HPDE6-E6E7 (cell line): ENCODE measurements at regions not wholly inside any gene's neighbourhood (a gene's known extent, or its start where the extent isn't known, plus 50 kb on each side); places are given as distances from the start of the nearest gene placed in this dataset.

Source experiments
- DNase-seq: peaks from one replicate; pipeline ENCODE4 v3.0.0; 2011; ENCODE audit warnings: missing footprints; ENCODE audit errors: extremely low spot score

- DNase-seq: no peak
Measured at GRCh38 chr5:112655513-112655912, 82.2 kb upstream of the APC start.

DNA sequence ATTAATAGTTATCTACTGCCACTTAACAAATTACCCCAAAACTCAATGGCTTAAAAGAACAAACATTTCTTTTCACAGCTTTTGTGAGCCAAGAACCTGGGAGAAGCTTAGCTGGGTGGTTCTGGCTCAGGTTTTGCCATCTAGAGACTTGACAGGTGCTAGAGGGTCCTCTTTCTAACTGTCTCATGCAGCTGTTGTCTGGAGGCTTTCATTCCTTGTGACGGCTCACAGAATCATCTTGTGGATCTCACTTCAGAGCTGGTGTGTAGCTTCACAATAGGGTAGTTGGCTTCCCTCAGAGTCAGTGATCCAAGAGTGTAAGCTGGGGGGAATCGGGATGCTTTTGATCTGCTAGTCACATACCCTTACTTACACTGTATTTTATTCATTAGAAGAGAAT, 81.2 kb upstream of the APC start:
- no peak for DNase-seq

DNA sequence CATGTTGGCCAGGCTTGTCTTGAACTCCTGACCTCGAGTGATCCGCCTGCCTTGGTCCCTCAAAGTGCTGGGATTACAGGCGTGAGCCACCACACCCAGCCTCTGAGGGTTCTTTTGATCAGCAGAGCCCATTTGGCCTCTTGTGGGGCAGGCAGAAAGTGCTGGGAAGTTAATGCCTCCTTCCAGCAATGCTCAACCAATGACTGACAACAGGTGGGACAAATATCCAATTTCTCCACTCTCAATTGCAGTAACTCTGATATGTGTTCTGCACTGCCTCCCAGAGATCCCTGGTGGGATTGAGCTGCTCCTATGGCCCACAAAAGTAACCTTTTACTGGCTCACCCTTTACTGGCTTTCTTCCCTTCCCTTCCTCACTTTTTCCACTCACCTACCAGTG, 79.9 kb upstream of the APC start:
- DNase-seq: no peak

GRCh38 chr5:112660359-112660758, 77.3 kb upstream of the APC start:
- no peak for DNase-seq

DNA sequence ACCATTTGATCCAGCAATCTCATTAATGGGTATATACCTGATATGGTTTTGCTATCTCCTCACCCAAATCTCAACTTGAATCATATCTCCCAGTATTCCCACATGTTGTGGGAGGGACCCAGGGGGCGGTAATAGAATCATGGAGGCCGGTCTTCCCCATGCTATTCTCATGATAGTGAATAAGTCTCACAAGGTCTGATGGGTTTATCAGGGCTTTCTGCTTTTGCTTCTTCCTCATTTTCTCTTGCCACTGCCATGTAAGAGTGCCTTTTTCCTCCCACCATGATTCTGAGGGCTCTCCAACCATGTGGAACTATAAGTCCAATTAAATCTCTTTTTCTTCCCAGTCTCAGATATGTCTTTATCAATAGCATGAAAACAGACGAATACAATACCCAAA, 74.5 kb upstream of the APC start:
- no peak for DNase-seq

- DNase-seq: no peak
Measured at GRCh38 chr5:112668016-112668415, 69.7 kb upstream of the APC start.

GRCh38 chr5:112668911-112669310, 68.8 kb upstream of the APC start:
- no peak for DNase-seq

- no peak for DNase-seq
Measured at GRCh38 chr5:112669328-112669963, 68.2 kb upstream of the APC start.

DNA sequence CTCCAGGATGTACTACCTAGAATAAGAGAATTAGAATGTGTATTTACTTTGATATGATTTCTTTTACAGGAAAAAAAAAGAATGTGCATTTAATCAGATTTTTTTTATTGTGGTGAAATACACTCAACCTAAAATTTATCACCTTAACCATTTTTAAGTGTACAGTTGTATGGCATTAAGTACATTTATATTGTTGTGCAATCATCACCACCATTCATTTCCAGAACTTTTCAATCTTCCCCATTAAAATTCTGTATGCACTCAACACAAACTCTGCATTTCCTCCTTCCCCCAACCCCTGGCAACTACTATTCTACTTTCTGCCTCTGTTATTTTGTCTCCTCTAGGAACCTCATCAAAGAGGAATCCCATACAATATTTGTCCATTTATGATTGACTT, 66.0 kb upstream of the APC start:
- no peak for DNase-seq

DNA sequence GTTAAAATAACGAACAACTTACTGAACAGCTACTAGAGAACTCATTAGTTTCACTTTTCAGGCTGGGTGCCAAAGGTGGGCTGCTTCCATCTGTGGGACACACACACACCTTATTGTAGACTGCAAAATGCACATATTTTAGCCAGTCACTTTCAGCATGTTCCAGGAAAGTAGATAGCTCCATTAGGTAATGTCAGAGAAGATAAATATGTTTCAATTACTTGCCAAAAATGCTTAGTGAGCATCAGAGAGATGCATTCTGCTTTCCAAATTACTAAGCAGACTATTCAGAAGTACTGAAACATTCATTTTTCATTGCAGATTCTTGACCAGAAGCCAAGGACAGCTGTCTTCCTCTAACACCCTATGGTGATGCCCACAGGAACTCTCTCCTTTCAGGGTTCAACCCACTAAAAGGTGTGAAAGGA, 56.2 kb upstream of the APC start:
- DNase-seq: no peak

GRCh38 chr5:112682621-112683061, 55.0 kb upstream of the APC start:
- no peak for DNase-seq

DNA sequence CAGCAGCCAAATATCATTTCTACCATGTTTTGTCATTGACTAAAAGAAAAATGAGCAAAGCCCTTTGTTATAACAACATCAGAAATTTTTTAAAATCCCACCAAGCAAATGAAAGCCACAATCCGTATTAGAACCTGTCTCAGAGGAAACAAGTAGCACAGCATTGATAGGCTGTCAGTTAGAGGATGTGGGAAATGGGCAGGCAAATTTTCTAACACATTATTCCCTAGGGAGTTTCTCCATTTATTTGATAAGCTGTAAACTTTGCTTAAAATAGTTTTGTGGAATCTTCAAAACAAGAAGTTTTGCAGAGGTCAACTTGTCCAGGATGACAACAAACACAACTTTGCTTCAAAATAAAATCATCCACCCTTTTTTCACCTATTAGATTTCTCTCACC, 53.6 kb upstream of the APC start:
- DNase-seq: no peak

DNA sequence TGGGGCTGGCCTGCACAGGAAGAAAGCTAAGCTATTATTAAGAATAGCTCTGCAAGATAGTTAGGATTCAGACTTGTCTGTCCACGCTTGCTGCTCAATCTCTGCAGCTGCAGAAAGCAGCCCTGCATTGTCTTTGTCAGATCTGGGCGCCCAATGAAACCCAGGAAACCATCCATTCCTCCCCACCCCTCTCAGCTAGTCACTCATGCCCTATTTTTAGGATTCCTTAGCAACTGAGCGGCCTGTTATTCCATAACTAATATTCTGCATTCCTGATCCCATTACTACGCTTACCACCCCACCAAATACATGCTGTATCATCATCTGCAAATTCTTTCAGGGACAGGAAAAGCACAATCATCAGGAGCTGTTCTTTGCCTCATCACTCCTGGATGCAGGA, 52.9 kb upstream of the APC start:
- DNase-seq: no peak

GRCh38 chr5:112685386-112685785, 52.3 kb upstream of the APC start:
- no peak for DNase-seq

DNA sequence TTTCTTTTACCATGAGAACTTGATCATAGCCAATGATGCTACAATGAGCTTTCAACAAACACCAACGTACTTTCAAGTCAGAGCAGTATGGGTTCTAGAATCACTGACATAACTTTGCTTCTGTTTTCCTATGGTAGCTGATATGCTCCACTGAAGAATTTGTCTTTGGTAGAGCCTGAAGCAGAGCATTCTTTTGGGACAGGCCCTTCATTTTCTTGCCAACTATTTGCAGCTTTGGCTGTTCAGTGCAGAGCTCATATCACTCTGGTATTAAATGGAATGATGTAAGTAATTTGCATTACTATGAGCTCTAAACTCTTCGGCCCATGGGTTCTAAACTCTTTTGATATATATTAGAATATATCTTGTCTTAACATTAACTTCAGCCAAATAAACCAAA, 51.8 kb upstream of the APC start:
- no peak for DNase-seq

DNA sequence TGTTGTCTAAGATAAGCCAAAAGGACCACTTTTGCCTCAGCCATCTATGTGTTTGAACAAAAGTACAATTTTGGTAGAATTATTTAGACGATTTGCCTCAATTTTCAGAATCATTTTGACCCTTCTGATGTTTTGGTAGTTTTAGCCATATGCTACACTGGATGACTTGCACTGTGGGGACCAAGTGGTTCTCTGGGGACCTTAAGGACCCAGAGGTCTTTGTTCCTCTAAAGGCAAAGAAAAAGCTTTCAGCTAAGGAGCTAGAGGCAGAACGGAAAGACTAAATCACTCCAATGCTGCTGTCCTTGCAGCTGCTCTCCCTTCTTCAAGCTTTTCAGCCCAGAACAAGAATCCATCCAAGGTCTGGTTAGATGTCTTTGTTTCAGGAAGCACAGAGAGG, 51.0 kb upstream of the APC start:
- no peak for DNase-seq

- no peak for DNase-seq
Measured at GRCh38 chr5:112687306-112687705, 50.4 kb upstream of the APC start.
